Sigmoid colon (tissue), 6 donors: ENCODE measurements at regions not wholly inside any gene's neighbourhood (a gene's known extent, or its start where the extent isn't known, plus 50 kb on each side); places are given as distances from the start of the nearest gene placed in this dataset.

ENCODE experiments used
- DNase-seq: peaks from one replicate; pipeline ENCODE4 v3.0.0-alpha.2; 2019
- H3K27ac ChIP-seq, 4 donors: fragments of 200-600 bp; sonication (generic); one replicate each; pipeline ENCODE4 v1.5.1; 2016 to 2019; ENCODE audit warnings: mild to moderate bottlenecking in 1 of 4
- H3K27me3 ChIP-seq, 3 donors: fragments of 200-600 bp; sonication (generic); one replicate each; pipeline ENCODE4 v1.5.1; 2019; ENCODE audit warnings: mild to moderate bottlenecking in 1 of 3
- H3K36me3 ChIP-seq, 4 donors: fragments of 200-600 bp; sonication (generic); one replicate each; pipeline ENCODE4 v1.5.1; 2016 to 2019
- H3K4me1 ChIP-seq, 4 donors: fragments of 200-600 bp; sonication (generic); one replicate each; pipeline ENCODE4 v1.5.1; 2017 to 2019
- H3K4me3 ChIP-seq, 4 donors: fragments of 200-600 bp; sonication (generic); one replicate each; pipeline ENCODE4 v1.5.1; 2017 to 2019; ENCODE audit warnings: mild to moderate bottlenecking in 2 of 4, moderate library complexity in 1 of 4
- H3K9me3 ChIP-seq, 4 donors: fragments of 200-600 bp in 3 of 4; sonication (generic) in 3 of 4; one replicate each; pipeline versions ENCODE4 v1.5.1 to v1.6.1; 2013 to 2019
- EP300 ChIP-seq, 4 donors: sonication (generic); formaldehyde crosslinking; IDR thresholded peaks; one replicate each; pipeline ENCODE4 v1.6.1; 2017; ENCODE audit warnings: antibody characterized with exemption in 4 of 4
- POLR2A ChIP-seq, 2 donors: fragments of 450-650 bp; IDR thresholded peaks; one replicate each; pipeline ENCODE4 v1.6.1; 2016; ENCODE audit warnings: antibody characterized with exemption in 2 of 2, mild to moderate bottlenecking in 2 of 2, moderate library complexity in 2 of 2
- POLR2AphosphoS5 ChIP-seq, 4 donors: sonication (generic); formaldehyde crosslinking; IDR thresholded peaks; one replicate each; pipeline ENCODE4 v1.6.1; 2017; ENCODE audit warnings: antibody characterized with exemption in 4 of 4
- WGBS, 2 donors: extraction: QIAGEN DNeasy Blood & Tissue Kit; methylation state at CpG; one replicate each; pipeline ENCODE4 v1.1.7; 2013; 5-methylcytosine and 5-hydroxymethylcytosine counted together
- intact Hi-C: fragments of 100-400 bp; cut with DNase I; formaldehyde crosslinking; loops from one replicate; pipeline ENCODE4 v1.15.1; 2023
- TF ChIP-seq, protein P1 (sequence below), 4 experiments: fragments of 450-650 bp in 3 of 4; fragments of 200-600 bp in 1 of 4; IDR thresholded peaks; one replicate each; pipeline ENCODE4 v1.5.1; 2016 to 2019; ENCODE audit warnings: antibody characterized with exemption in 4 of 4, mild to moderate bottlenecking in 3 of 4, moderate library complexity in 2 of 4
- donor health status: healthy with polysubstance abuse.
- donor health status: healthy.

DNA sequence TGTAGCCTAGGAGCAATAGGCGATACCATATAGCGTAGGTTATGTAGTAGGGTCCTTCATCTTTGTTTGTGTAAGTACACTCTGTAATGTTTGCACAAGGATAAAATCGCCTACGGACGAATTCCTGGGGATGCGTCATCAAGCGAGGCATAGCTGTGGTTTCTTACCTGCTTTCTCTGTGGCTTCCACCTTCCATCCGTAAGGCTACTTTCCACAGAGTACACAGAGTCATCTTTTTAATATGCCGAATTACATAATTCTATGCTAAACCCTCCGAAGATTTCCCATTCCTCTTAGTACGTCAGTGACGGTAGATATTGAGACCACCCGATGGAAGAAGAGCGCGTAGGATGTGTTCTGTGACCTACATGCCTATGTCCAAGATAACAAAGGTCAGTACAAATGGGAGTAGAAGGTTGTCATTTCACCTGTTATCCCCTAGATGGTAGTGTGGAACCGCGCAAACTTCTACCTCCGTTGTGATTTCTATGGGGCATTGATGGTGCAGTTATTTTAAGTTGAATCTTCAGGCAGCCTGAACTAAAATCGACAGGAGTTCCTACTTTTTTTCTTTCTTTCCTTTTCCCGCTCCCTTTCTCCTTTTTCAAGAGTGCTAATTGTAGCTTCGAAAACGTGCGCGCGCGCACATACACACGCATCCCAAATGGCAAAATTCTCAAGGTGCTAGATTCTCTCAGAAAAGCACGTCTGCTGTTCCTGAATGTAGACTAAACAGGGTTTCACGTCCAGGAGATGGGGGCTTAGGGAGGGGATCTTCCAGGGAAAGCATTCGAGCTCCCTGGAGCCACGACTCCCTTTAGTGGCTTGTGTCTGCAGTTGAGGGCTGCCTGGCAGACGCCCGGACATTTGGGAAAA lies 111.7 kb upstream of the MBL2 start:
- Histone ChIP-seq H3K27ac (no peak overlapping the region), H3K4me1 (peaks cover 0 to 13% (median 10%) of the 10 kb centered on the region in 4 donors), H3K9me3 (no peaks in the 10 kb centered on the region), H3K27me3 (no peaks in the 10 kb centered on the region), H3K4me3 (no peak overlapping the region), H3K36me3 (no peaks in the 10 kb centered on the region)
- WGBS, 2 donors: 29 to 33% methylated on average over 33 of the region's 33 CpGs
- intact Hi-C loops: no loop called here
- no peak for DNase-seq
- TF ChIP-seq POLR2AphosphoS5 (IDR thresholded peaks at IDR 0.05): no peak
- TF ChIP-seq POLR2A (IDR thresholded peaks at IDR 0.05): no peak
- TF ChIP-seq EP300 (IDR thresholded peaks at IDR 0.05): no peak
- TF ChIP-seq, protein P1, sequence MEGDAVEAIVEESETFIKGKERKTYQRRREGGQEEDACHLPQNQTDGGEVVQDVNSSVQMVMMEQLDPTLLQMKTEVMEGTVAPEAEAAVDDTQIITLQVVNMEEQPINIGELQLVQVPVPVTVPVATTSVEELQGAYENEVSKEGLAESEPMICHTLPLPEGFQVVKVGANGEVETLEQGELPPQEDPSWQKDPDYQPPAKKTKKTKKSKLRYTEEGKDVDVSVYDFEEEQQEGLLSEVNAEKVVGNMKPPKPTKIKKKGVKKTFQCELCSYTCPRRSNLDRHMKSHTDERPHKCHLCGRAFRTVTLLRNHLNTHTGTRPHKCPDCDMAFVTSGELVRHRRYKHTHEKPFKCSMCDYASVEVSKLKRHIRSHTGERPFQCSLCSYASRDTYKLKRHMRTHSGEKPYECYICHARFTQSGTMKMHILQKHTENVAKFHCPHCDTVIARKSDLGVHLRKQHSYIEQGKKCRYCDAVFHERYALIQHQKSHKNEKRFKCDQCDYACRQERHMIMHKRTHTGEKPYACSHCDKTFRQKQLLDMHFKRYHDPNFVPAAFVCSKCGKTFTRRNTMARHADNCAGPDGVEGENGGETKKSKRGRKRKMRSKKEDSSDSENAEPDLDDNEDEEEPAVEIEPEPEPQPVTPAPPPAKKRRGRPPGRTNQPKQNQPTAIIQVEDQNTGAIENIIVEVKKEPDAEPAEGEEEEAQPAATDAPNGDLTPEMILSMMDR (IDR thresholded peaks at IDR 0.05): peak; percentile 35 to 56 (median 48)

DNA sequence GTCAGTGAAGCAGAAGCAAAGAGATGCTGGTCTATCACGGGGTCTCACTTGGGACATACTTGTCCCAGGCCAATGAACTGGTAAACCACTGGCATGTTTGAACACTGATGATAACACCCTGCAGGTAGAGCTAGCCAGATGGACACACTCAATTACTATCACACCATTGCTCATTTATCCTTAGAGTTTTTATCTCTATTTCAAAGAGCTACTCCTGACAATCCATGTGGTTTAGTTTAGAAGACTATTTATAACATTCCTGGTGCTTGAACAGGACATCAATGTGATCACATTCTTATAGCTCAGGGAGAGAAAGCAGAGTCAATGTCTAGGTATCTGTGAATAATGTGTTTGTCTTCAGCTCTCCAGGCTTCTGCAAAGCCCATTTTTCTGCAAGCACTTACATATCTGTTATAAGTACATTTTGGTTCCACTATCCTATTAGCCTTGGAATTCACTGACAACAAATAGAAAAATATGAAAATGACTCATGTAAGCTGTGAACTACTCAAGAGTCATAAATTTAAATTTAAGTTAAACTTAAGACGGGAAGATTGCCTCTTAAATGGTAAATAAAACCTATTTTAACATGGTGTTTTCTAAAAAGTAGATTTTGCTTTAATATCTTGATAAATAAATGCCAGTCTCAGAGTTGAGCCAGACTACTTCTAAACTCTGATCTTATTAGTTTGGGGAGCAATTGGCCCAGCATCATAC lies 106.7 kb upstream of the MBL2 start:
- Histone ChIP-seq H3K4me1 (peaks cover 0 to 28% (median 19%) of the 10 kb centered on the region in 4 donors), H3K36me3 (no peaks in the 10 kb centered on the region), H3K27ac (no peak overlapping the region), H3K9me3 (no peaks in the 10 kb centered on the region), H3K27me3 (no peaks in the 10 kb centered on the region), H3K4me3 (no peak overlapping the region)
- TF ChIP-seq EP300 (IDR thresholded peaks at IDR 0.05) (no peak), POLR2A (IDR thresholded peaks at IDR 0.05) (no peak), POLR2AphosphoS5 (IDR thresholded peaks at IDR 0.05) (no peak)
- TF ChIP-seq, protein P1 (IDR thresholded peaks at IDR 0.05): no peak
- intact Hi-C loops: no loop called here
- no peak for DNase-seq
- WGBS, 2 donors: 57 to 68% methylated on average over 2 of the region's 2 CpGs

DNA sequence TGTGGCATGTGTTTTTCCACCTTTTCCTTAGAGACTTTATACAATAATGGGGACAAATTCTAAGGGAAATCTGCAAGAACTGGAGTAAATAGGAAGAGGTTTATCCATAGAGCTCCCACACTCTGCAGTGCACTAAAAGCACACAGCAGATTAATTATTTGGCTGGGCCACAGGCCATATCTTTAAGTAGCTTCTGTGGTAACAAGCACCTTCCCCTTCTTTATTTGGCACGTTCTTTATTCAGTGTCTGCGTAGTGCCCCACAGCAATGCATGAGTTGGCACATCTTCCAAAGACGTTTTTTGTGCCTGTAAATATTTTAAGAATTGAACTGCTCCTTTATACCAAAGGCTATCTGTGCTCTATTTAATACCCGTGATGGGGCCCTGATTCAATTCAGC lies 104.9 kb upstream of the MBL2 start:
- intact Hi-C loops: no loop called here
- H3K4me1 ChIP-seq: peaks cover 0 to 28% (median 19%) of the 10 kb centered on the region in 4 donors
- H3K9me3 ChIP-seq: no peaks in the 10 kb centered on the region
- H3K36me3 ChIP-seq: no peaks in the 10 kb centered on the region
- no peaks in the 10 kb centered on the region for H3K27me3 ChIP-seq
- no peak for TF ChIP-seq POLR2A (IDR thresholded peaks at IDR 0.05)
- TF ChIP-seq, protein P1 (IDR thresholded peaks at IDR 0.05): no peak
- TF ChIP-seq POLR2AphosphoS5 (IDR thresholded peaks at IDR 0.05): no peak
- no peak for TF ChIP-seq EP300 (IDR thresholded peaks at IDR 0.05)
- DNase-seq: no peak
- WGBS, 2 donors: 60 to 77% methylated on average over 4 of the region's 4 CpGs
- H3K4me3 ChIP-seq: no peak overlapping the region
- H3K27ac ChIP-seq: no peak overlapping the region

DNA sequence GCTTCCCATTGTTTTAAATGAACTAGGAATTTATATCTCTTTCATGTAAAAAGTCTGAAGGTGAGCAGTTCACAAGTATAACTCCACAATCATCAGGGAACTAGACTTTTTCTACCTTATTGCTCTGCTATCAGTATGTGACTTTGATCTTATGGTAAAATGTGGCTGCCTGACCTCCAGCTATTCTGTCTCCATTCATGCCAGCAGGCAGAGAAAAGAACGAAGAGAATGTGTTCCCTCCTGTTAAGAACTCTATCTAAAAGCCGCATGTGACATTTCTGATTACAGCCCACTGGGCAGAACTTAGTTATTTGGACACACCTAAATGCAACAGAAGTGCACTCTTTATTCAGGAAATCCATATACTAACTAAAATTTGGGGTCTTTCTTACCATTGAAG lies 102.8 kb upstream of the MBL2 start:
- intact Hi-C loops: no loop called here
- Histone ChIP-seq H3K27ac (no peak overlapping the region), H3K4me1 (peaks cover 0 to 28% (median 18%) of the 10 kb centered on the region in 4 donors), H3K27me3 (no peaks in the 10 kb centered on the region), H3K9me3 (no peaks in the 10 kb centered on the region), H3K4me3 (no peak overlapping the region), H3K36me3 (no peaks in the 10 kb centered on the region)
- DNase-seq: no peak
- no peak for TF ChIP-seq POLR2A (IDR thresholded peaks at IDR 0.05)
- TF ChIP-seq, protein P1 (IDR thresholded peaks at IDR 0.05): no peak
- no peak for TF ChIP-seq EP300 (IDR thresholded peaks at IDR 0.05)
- TF ChIP-seq POLR2AphosphoS5 (IDR thresholded peaks at IDR 0.05): no peak
- 79 to 81% methylated on average over 2 of the region's 2 CpGs for WGBS, 2 donors
